ENCODE measurements at regions not wholly inside any gene's neighbourhood (a gene's known extent, or its start where the extent isn't known, plus 50 kb on each side); places are given as distances from the start of the nearest gene placed in this dataset.

- ChIA-PET POLR2A (ENCODE audit: low non-redundant PET) (no interaction called here), CTCF (no interaction called here)
- TF ChIP-seq, protein P1, sequence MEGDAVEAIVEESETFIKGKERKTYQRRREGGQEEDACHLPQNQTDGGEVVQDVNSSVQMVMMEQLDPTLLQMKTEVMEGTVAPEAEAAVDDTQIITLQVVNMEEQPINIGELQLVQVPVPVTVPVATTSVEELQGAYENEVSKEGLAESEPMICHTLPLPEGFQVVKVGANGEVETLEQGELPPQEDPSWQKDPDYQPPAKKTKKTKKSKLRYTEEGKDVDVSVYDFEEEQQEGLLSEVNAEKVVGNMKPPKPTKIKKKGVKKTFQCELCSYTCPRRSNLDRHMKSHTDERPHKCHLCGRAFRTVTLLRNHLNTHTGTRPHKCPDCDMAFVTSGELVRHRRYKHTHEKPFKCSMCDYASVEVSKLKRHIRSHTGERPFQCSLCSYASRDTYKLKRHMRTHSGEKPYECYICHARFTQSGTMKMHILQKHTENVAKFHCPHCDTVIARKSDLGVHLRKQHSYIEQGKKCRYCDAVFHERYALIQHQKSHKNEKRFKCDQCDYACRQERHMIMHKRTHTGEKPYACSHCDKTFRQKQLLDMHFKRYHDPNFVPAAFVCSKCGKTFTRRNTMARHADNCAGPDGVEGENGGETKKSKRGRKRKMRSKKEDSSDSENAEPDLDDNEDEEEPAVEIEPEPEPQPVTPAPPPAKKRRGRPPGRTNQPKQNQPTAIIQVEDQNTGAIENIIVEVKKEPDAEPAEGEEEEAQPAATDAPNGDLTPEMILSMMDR (conservative IDR thresholded peaks at IDR 0.05; ENCODE audit: low read depth, low read length), result no peak
- no peak for TF ChIP-seq EZH2 (IDR thresholded peaks at IDR 0.05; ENCODE audit: borderline replicate concordance, low read depth, low read length, poor library complexity, severe bottlenecking)
- no TSS peak for BruUV-seq (replicated peaks)
- no peaks in the 10 kb centered on the region for H3K27me3 ChIP-seq (replicated peaks; ENCODE audit: insufficient read depth, low read depth, low read length, poor library complexity)
- H3K4me3 ChIP-seq (ENCODE audit: low read depth, low read length, poor library complexity, severe bottlenecking), result no peak overlapping the region
- no peak for DNase-seq (ENCODE audit: low spot score)
- no peaks in the 10 kb centered on the region for H3K4me1 ChIP-seq (ENCODE audit: insufficient read depth, low read length, poor library complexity, severe bottlenecking)
- no peak overlapping the region for H3K27ac ChIP-seq (ENCODE audit: low read depth, low read length, poor library complexity, severe bottlenecking)
- no peaks in the 10 kb centered on the region for H3K9me3 ChIP-seq (ENCODE audit: low read depth, low read length, poor library complexity, severe bottlenecking)
- no peaks in the 10 kb centered on the region for H3K36me3 ChIP-seq (ENCODE audit: insufficient read depth, low read length, poor library complexity, severe bottlenecking)
- intact Hi-C loops (cut with micrococcal nuclease; ENCODE audit: unreplicated experiment), result no loop called here
These were observed 1061.9 kb upstream of the CDH18 start for GRCh38 chr5:21049901-21050300.

GRCh38 chr5:21030981-21031380, 1043.0 kb upstream of the CDH18 start:
- no peaks in the 10 kb centered on the region for H3K9me3 ChIP-seq (ENCODE audit: low read depth, low read length, poor library complexity, severe bottlenecking)
- no peak for DNase-seq (ENCODE audit: low spot score)
- ChIA-PET CTCF (no interaction called here), POLR2A (ENCODE audit: low non-redundant PET) (no interaction called here)
- no peaks in the 10 kb centered on the region for H3K36me3 ChIP-seq (ENCODE audit: insufficient read depth, low read length, poor library complexity, severe bottlenecking)
- H3K27ac ChIP-seq (ENCODE audit: low read depth, low read length, poor library complexity, severe bottlenecking), result no peak overlapping the region
- H3K27me3 ChIP-seq (replicated peaks; ENCODE audit: insufficient read depth, low read depth, low read length, poor library complexity), result no peaks in the 10 kb centered on the region
- no peaks in the 10 kb centered on the region for H3K4me1 ChIP-seq (ENCODE audit: insufficient read depth, low read length, poor library complexity, severe bottlenecking)
- TF ChIP-seq, protein P1 (conservative IDR thresholded peaks at IDR 0.05; ENCODE audit: low read depth, low read length), result no peak
- TF ChIP-seq EZH2 (IDR thresholded peaks at IDR 0.05; ENCODE audit: borderline replicate concordance, low read depth, low read length, poor library complexity, severe bottlenecking), result no peak
- H3K4me3 ChIP-seq (ENCODE audit: low read depth, low read length, poor library complexity, severe bottlenecking), result no peak overlapping the region
- intact Hi-C loops (cut with micrococcal nuclease; ENCODE audit: unreplicated experiment), result no loop called here
- no TSS peak for BruUV-seq (replicated peaks)

- no peak overlapping the region for H3K4me3 ChIP-seq (ENCODE audit: low read depth, low read length, poor library complexity, severe bottlenecking)
- BruUV-seq (replicated peaks), result no TSS peak
- intact Hi-C loops (cut with micrococcal nuclease; ENCODE audit: unreplicated experiment), result no loop called here
- DNase-seq (ENCODE audit: low spot score), result no peak
- H3K9me3 ChIP-seq (ENCODE audit: low read depth, low read length, poor library complexity, severe bottlenecking), result no peaks in the 10 kb centered on the region
- TF ChIP-seq, protein P1 (conservative IDR thresholded peaks at IDR 0.05; ENCODE audit: low read depth, low read length), result no peak
- TF ChIP-seq EZH2 (IDR thresholded peaks at IDR 0.05; ENCODE audit: borderline replicate concordance, low read depth, low read length, poor library complexity, severe bottlenecking), result no peak
- no peak overlapping the region for H3K27ac ChIP-seq (ENCODE audit: low read depth, low read length, poor library complexity, severe bottlenecking)
- POLR2A ChIA-PET (ENCODE audit: low non-redundant PET), result no interaction called here
- CTCF ChIA-PET, result no interaction called here
- H3K27me3 ChIP-seq (replicated peaks; ENCODE audit: insufficient read depth, low read depth, low read length, poor library complexity), result no peaks in the 10 kb centered on the region
- no peaks in the 10 kb centered on the region for H3K36me3 ChIP-seq (ENCODE audit: insufficient read depth, low read length, poor library complexity, severe bottlenecking)
- no peaks in the 10 kb centered on the region for H3K4me1 ChIP-seq (ENCODE audit: insufficient read depth, low read length, poor library complexity, severe bottlenecking)
These were observed 1037.0 kb upstream of the CDH18 start for GRCh38 chr5:21024966-21025365.

Measured in A673 (cell line).